SH-SY5Y (cell line): ENCODE measurements at regions not wholly inside any gene's neighbourhood (a gene's known extent, or its start where the extent isn't known, plus 50 kb on each side); places are given as distances from the start of the nearest gene placed in this dataset.

Source experiments
- GATA2 ChIP-seq: IDR thresholded peaks from 2 replicates; pipeline ENCODE4 v1.6.1; 2011; ENCODE audit warnings: mild to moderate bottlenecking, low read depth, low read length
- GATA3 ChIP-seq: IDR thresholded peaks from 2 replicates; pipeline ENCODE4 v1.6.1; 2011; ENCODE audit warnings: low read depth, mild to moderate bottlenecking, low read length, moderate library complexity

- TF ChIP-seq GATA2 = no peak
- no peak for TF ChIP-seq GATA3
Measured at GRCh38 chr18:67924656-67925055, 408.1 kb upstream of the DSEL start.

GRCh38 chr18:67919316-67919715 is 402.8 kb upstream of the DSEL start:
- no peak for TF ChIP-seq GATA3
- no peak for TF ChIP-seq GATA2

GRCh38 chr18:67916097-67916496 is 399.6 kb upstream of the DSEL start:
- TF ChIP-seq GATA2 (no peak), GATA3 (no peak)

- TF ChIP-seq GATA3 = no peak
- TF ChIP-seq GATA2 = no peak
Measured at GRCh38 chr18:67913040-67913439, 396.5 kb upstream of the DSEL start.

- TF ChIP-seq GATA3 (no peak), GATA2 (no peak)
Measured at GRCh38 chr18:67901573-67901972, 385.1 kb upstream of the DSEL start.

- TF ChIP-seq GATA3 (no peak), GATA2 (no peak)
Measured at GRCh38 chr18:67896451-67896850, 379.9 kb upstream of the DSEL start.

- TF ChIP-seq GATA2 (no peak), GATA3 (no peak)
Measured at GRCh38 chr18:67893916-67894315, 377.4 kb upstream of the DSEL start.

GRCh38 chr18:67876871-67877270 is 360.4 kb upstream of the DSEL start:
- no peak for TF ChIP-seq GATA2
- no peak for TF ChIP-seq GATA3

GRCh38 chr18:67875944-67876343 is 359.4 kb upstream of the DSEL start:
- TF ChIP-seq GATA2 (no peak), GATA3 (no peak)

- TF ChIP-seq GATA3 (no peak), GATA2 (no peak)
Measured at GRCh38 chr18:67875060-67875459, 358.5 kb upstream of the DSEL start.

- TF ChIP-seq GATA2 = no peak
- no peak for TF ChIP-seq GATA3
Measured at GRCh38 chr18:67865400-67865799, 348.9 kb upstream of the DSEL start.

- TF ChIP-seq GATA3 (no peak), GATA2 (no peak)
Measured at GRCh38 chr18:67864677-67865340, 348.3 kb upstream of the DSEL start.

- TF ChIP-seq GATA2 (no peak), GATA3 (no peak)
Measured at GRCh38 chr18:67862069-67862468, 345.5 kb upstream of the DSEL start.

GRCh38 chr18:67854340-67854739 is 337.8 kb upstream of the DSEL start:
- TF ChIP-seq GATA2 = no peak

GRCh38 chr18:67846422-67847098 is 330.0 kb upstream of the DSEL start:
- TF ChIP-seq GATA3 = no peak
- no peak for TF ChIP-seq GATA2
